ENCODE measurements at regions not wholly inside any gene's neighbourhood (a gene's known extent, or its start where the extent isn't known, plus 50 kb on each side); places are given as distances from the start of the nearest gene placed in this dataset.

GRCh38 chr2:59034837-59035236 is 793.7 kb upstream of the FANCL start:
- H4K91ac ChIP-seq (replicated peaks; ENCODE audit: insufficient read length, low read length) = no peak overlapping the region
- CTCF ChIA-PET (ENCODE audit: partially characterized antibody) = interaction anchor here (5.3 kb wide), 1 partner anchor 9 kb away, joined by 23 read pairs; no protein-coding TSS in a partner anchor

More at GRCh38 chr2:59034837-59035236, 793.7 kb upstream of the FANCL start:
- Histone ChIP-seq H3K79me1 (ENCODE audit: low read depth, low read length) (no peaks in the 10 kb centered on the region), H3K14ac (ENCODE audit: insufficient read length) (no peak overlapping the region), H2BK12ac (ENCODE audit: low read depth, low read length) (no peak overlapping the region), H4K8ac (ENCODE audit: extremely low read depth, insufficient read depth, low read length) (no peak overlapping the region), H2BK120ac (replicated peaks; ENCODE audit: low read depth, low read length) (no peak overlapping the region), H3K4me1 (replicated peaks in 1 of 4; ENCODE audit: control insufficient read depth in 3 of 4, insufficient read depth in 4 of 4, low read length in 3 of 4) (no peaks in the 10 kb centered on the region), H2BK5ac (ENCODE audit: low read depth, low read length) (no peak overlapping the region), H2BK20ac (ENCODE audit: low read length) (no peak overlapping the region), H3K4me3 (ENCODE audit: extremely low read depth in 1 of 4, insufficient read depth in 2 of 4, low read depth in 3 of 4, low read length in 4 of 4) (no peak overlapping the region), H3K4me2 (ENCODE audit: insufficient read depth in 1 of 2, low read depth in 2 of 2, low read length in 2 of 2) (no peak overlapping the region), H3K23me2 (ENCODE audit: low read depth, low read length) (no peaks in the 10 kb centered on the region), H4K5ac (ENCODE audit: insufficient read length, low read depth, low read length) (no peak overlapping the region), H3K56ac (replicated peaks; ENCODE audit: insufficient read length, low read depth, low read length) (no peak overlapping the region), H3K9ac (replicated peaks in 1 of 4; ENCODE audit: extremely low read depth in 1 of 4, low read depth in 3 of 4, low read length in 3 of 4) (no peak overlapping the region), H3K9me3 (ENCODE audit: insufficient read depth in 2 of 2, low read depth in 1 of 2, low read length in 1 of 2) (no peaks in the 10 kb centered on the region), H3K4ac (replicated peaks; ENCODE audit: insufficient read length, low read depth, low read length) (no peak overlapping the region), H2AFZ (ENCODE audit: low read length) (no peak overlapping the region), H3K79me2 (ENCODE audit: control insufficient read depth in 1 of 2, insufficient read depth in 2 of 2, low read length in 2 of 2) (no peaks in the 10 kb centered on the region), H3K18ac (ENCODE audit: extremely low read depth, low read length) (no peak overlapping the region), H2AK5ac (ENCODE audit: low read depth, low read length) (no peak overlapping the region), H4K20me1 (replicated peaks in 1 of 2; ENCODE audit: control insufficient read depth in 1 of 2, insufficient read depth in 2 of 2, low read length in 2 of 2) (no peaks in the 10 kb centered on the region), H3K23ac (ENCODE audit: insufficient read length) (no peak overlapping the region), H3K36me3 (ENCODE audit: control insufficient read depth in 2 of 4, insufficient read depth in 4 of 4, low read length in 3 of 4) (no peaks in the 10 kb centered on the region), H3K27me3 (replicated peaks in 1 of 4; ENCODE audit: control insufficient read depth in 3 of 4, extremely low read depth in 1 of 4, insufficient read depth in 3 of 4, low read length in 3 of 4) (no peaks in the 10 kb centered on the region), H3K27ac (ENCODE audit: low read depth, low read length) (no peak overlapping the region), H2BK15ac (ENCODE audit: low read length) (no peak overlapping the region)
- POLR2A ChIA-PET (ENCODE audit: partially characterized antibody) = no interaction called here
- FAIRE-seq (no peak), DNase-seq (ENCODE audit: low read depth in 1 of 2, low spot score in 2 of 2) (no peak)
- WGBS, 2 experiments (ENCODE audit: extremely low coverage in 1 of 2, insufficient coverage in 1 of 2, insufficient read length in 1 of 2, insufficient replicate concordance in 2 of 2, low coverage in 1 of 2, low lambda C conversion rate in 2 of 2, missing lambda C conversion rate in 1 of 2) = 100% methylated on average over 1 of the region's 1 CpG; no CpG with 5 or more reads in 1 of the 2 experiments
- TF ChIP-seq SRF (IDR thresholded peaks at IDR 0.05; ENCODE audit: low read depth, low read length) (no peak), KDM4A (IDR thresholded peaks at IDR 0.05; ENCODE audit: low read depth, low read length, severe bottlenecking) (no peak), FOSL1 (IDR thresholded peaks at IDR 0.05; ENCODE audit: insufficient read depth, low read depth, low read length) (no peak), ASH2L (IDR thresholded peaks at IDR 0.05; ENCODE audit: low read length) (no peak), POLR2A (IDR thresholded peaks at IDR 0.05; ENCODE audit: control extremely low read depth in 1 of 2, low read depth in 2 of 2, low read length in 2 of 2) (no peak), CTBP2 (IDR thresholded peaks at IDR 0.05; ENCODE audit: borderline replicate concordance, insufficient read depth, insufficient read length, low read length) (no peak), ZNF274 (IDR thresholded peaks at IDR 0.05; ENCODE audit: borderline replicate concordance, extremely low read depth, low read length) (no peak), TBP (IDR thresholded peaks at IDR 0.05; ENCODE audit: low read depth, low read length) (no peak), JUN (IDR thresholded peaks at IDR 0.05; ENCODE audit: low read depth, low read length) (no peak), POLR2AphosphoS5 (IDR thresholded peaks at IDR 0.05; ENCODE audit: low read depth, low read length) (no peak), CBX8 (IDR thresholded peaks at IDR 0.05; ENCODE audit: borderline replicate concordance, low read depth, low read length) (no peak), GTF2F1 (IDR thresholded peaks at IDR 0.05; ENCODE audit: borderline replicate concordance, low read depth, low read length) (no peak), RXRA (IDR thresholded peaks at IDR 0.05; ENCODE audit: insufficient read depth, low read depth, low read length) (no peak), SAP30 (IDR thresholded peaks at IDR 0.05; ENCODE audit: insufficient read depth, insufficient replicate concordance, low read length) (no peak)
